H1 (cell line): ENCODE measurements at regions not wholly inside any gene's neighbourhood (a gene's known extent, or its start where the extent isn't known, plus 50 kb on each side); places are given as distances from the start of the nearest gene placed in this dataset. TPM values are rescaled to one million over a fixed set of nuclear protein-coding genes. Genes with fewer than 3 reads are reported as not detected.

Experiments used
- small RNA-seq: library from polyadenylated mRNA; stranded (forward); fragments of <200 nt; extraction: miRNeasy Mini kit (QIAGEN cat#:217004); gene quantifications from one replicate; pipeline ENCODE3, GENCODE V24; 2013; ENCODE audit not compliant: insufficient read depth

Small RNA genes in the stretch of these regions (small RNA-seq; reads per million reads assigned to genes)
- gene RNA5SP455: not detected
